HepG2 (cell line): ENCODE measurements at regions not wholly inside any gene's neighbourhood (a gene's known extent, or its start where the extent isn't known, plus 50 kb on each side); places are given as distances from the start of the nearest gene placed in this dataset.

Source experiments
- SNAPC5 ChIP-seq: sonication (generic); formaldehyde crosslinking; IDR thresholded peaks from 2 replicates; pipeline ENCODE4 v1.8.1; 2023; ENCODE audit warnings: mild to moderate bottlenecking, missing genetic modification reagents, borderline replicate concordance
- STAT5B ChIP-seq: sonication (generic); formaldehyde crosslinking; IDR thresholded peaks from 2 replicates; pipeline ENCODE4 v1.4.0; 2020; ENCODE audit warnings: missing genetic modification reagents
- THAP9 ChIP-seq: sonication (generic); formaldehyde crosslinking; IDR thresholded peaks from 2 replicates; pipeline ENCODE4; 2020; ENCODE audit warnings: missing genetic modification reagents, mild to moderate bottlenecking, borderline replicate concordance
- ZNF430 ChIP-seq: sonication (generic); formaldehyde crosslinking; IDR thresholded peaks from 2 replicates; pipeline ENCODE4 v1.9.0; 2021; ENCODE audit warnings: mild to moderate bottlenecking, missing genetic modification reagents

GRCh38 chr2:118222273-118222594 lies 134.0 kb downstream of the INSIG2 start:
- no peak for TF ChIP-seq THAP9 (CRISPR knock-in tag)
- no peak for TF ChIP-seq STAT5B (CRISPR knock-in tag)
- TF ChIP-seq ZNF430 (CRISPR knock-in tag): no peak
- TF ChIP-seq SNAPC5 (CRISPR knock-in tag): no peak
